ENCODE measurements at regions not wholly inside any gene's neighbourhood (a gene's known extent, or its start where the extent isn't known, plus 50 kb on each side); places are given as distances from the start of the nearest gene placed in this dataset.

DNA sequence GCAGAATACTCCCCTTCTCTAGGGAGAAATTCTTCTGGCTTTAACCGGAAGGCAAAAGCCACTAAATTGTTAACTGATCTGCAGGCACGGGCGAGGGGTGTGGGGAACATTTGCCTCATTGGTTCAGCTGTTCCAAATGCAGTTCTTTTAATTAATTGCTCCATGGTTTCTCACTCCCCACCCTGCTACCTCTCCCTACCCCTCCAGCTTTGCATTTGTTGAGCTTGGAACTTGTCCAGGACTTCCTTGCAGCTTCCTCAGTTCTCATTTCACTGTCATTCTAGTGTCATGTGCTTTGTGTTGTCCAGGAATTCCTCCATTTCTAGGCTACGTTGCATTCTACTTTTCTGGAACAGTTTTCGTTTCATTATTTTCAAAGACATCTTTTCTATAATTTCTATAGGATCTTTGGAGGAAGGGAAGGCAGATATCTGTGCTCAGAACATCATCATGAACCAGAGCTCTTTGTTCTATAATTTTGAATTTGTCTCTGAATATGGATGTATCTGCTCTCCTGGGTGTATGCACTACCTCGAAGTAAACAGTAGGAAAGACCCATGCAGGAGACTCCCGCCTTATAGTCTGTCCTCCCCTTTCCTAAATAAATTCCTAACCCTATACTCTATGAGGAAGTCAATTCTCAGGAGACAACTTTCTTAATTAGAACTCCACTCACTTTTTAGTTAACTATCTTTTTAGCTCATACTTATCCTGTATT lies 132.4 kb upstream of the LMO4 start:
- peaks cover 8% of the 10 kb centered on the region; the same call in 1 of the 2 replicates for H3K4me1 ChIP-seq (ENCODE audit: insufficient read depth, low read length)
- H3K9ac ChIP-seq (ENCODE audit: low read depth, low read length): no peak overlapping the region
- H3K9me3 ChIP-seq (ENCODE audit: insufficient read depth, low read depth, low read length): peaks cover 13% of the 10 kb centered on the region
- no peaks in the 10 kb centered on the region for H3K27me3 ChIP-seq (ENCODE audit: insufficient read depth, low read length)
- H3K4me3 ChIP-seq (ENCODE audit: low read length): no peak overlapping the region
- no peaks in the 10 kb centered on the region for H3K36me3 ChIP-seq (ENCODE audit: insufficient read depth, low read length)
- no peak overlapping the region for H3K27ac ChIP-seq (ENCODE audit: low read depth, low read length)
- WGBS: 91% methylated on average over 6 of the region's 7 CpGs

DNA sequence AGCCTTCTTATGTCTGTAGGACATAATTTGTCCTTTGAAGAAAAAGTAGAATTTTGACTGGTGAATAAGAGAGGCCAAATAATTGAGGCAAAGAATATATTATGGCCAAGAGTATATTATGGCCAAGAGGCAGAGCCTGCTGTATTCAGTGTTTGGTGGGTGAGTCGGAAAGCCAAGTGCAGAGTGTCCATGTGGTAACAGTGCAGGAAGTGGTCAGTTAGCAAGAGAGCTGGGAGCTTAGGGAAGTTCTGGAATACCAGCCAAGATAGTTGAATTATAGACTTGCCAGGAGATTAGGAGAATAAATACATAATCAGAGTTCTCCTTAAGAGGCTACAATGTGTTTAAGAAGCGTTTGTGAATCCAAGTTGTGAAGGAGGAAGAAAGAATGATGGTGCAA lies 131.5 kb upstream of the LMO4 start:
- H3K36me3 ChIP-seq (ENCODE audit: insufficient read depth, low read length): no peaks in the 10 kb centered on the region
- no peak overlapping the region for H3K4me3 ChIP-seq (ENCODE audit: low read length)
- no peaks in the 10 kb centered on the region for H3K27me3 ChIP-seq (ENCODE audit: insufficient read depth, low read length)
- peaks cover 13% of the 10 kb centered on the region for H3K9me3 ChIP-seq (ENCODE audit: insufficient read depth, low read depth, low read length)
- no peak overlapping the region for H3K27ac ChIP-seq (ENCODE audit: low read depth, low read length)
- 60% methylated on average over 2 of the region's 2 CpGs for WGBS
- H3K9ac ChIP-seq (ENCODE audit: low read depth, low read length): no peak overlapping the region
- H3K4me1 ChIP-seq (ENCODE audit: insufficient read depth, low read length): peaks cover 13% of the 10 kb centered on the region; the same call in 1 of the 2 replicates

DNA sequence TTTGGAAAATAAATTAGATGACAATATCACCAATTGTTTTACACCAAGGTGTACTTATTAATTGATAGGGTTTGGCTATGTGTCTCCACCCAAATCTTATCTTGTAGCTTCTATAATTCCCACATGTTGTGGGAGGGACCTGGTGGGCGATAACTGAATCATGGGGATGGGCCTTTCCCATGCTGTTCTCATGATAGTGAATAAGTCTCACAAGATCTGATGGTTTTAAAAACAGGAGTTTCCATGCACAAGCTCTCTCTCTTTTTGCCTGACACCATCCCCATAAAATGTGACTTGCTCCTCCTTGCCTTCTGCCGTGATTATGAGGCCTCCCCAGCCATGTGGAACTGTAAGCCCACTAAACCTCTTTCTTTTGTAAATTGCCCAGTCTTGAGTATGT lies 131.0 kb upstream of the LMO4 start:
- H3K9me3 ChIP-seq (ENCODE audit: insufficient read depth, low read depth, low read length): peaks cover 13% of the 10 kb centered on the region
- no peak overlapping the region for H3K4me3 ChIP-seq (ENCODE audit: low read length)
- peaks cover 13% of the 10 kb centered on the region; the same call in 1 of the 2 replicates for H3K4me1 ChIP-seq (ENCODE audit: insufficient read depth, low read length)
- no peaks in the 10 kb centered on the region for H3K27me3 ChIP-seq (ENCODE audit: insufficient read depth, low read length)
- 98% methylated on average over 2 of the region's 2 CpGs for WGBS
- H3K36me3 ChIP-seq (ENCODE audit: insufficient read depth, low read length): no peaks in the 10 kb centered on the region
- no peak overlapping the region for H3K9ac ChIP-seq (ENCODE audit: low read depth, low read length)
- no peak overlapping the region for H3K27ac ChIP-seq (ENCODE audit: low read depth, low read length)

DNA sequence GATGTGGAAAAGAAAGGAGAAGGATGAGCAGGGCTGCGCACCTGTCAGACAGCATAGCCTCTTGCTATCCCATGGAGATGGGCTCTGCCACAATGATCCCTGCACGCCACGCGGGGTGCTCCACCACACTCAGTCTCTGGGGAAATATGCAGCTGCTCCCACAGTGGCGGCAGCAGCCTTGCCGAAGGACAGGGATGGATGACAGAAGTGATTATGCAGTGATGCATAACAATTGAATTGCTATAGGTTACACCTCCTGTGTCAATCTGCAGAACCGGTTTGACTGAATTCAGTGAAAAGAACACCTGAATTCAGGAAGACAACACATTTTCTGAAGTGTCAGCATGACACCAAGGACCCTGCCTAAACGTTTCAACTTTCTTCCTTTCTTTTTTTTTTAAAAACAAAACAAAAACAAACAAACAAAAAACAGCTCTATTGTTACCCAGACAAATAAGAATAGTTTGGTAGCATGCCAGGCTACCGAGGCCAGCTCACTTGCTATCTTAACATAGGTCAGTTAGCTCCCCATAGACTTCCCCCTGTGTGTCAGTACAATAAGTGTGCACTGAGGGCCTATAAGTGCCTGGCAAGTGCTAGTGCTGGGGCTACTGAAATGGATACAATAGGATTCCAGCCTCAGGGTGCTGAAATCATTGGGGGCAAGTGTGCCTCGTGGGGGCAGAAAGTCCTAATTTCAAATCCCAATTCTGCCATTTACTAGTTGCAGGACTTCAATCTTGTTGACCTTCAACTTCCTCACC lies 127.6 kb upstream of the LMO4 start:
- H3K4me1 ChIP-seq (ENCODE audit: insufficient read depth, low read length): peaks cover 13% of the 10 kb centered on the region; the same call in 1 of the 2 replicates
- H3K27me3 ChIP-seq (ENCODE audit: insufficient read depth, low read length): no peaks in the 10 kb centered on the region
- no peaks in the 10 kb centered on the region for H3K9me3 ChIP-seq (ENCODE audit: insufficient read depth, low read depth, low read length)
- no peak overlapping the region for H3K4me3 ChIP-seq (ENCODE audit: low read length)
- H3K9ac ChIP-seq (ENCODE audit: low read depth, low read length): no peak overlapping the region
- no peak overlapping the region for H3K27ac ChIP-seq (ENCODE audit: low read depth, low read length)
- WGBS: 72% methylated on average over 10 of the region's 10 CpGs
- H3K36me3 ChIP-seq (ENCODE audit: insufficient read depth, low read length): no peaks in the 10 kb centered on the region

DNA sequence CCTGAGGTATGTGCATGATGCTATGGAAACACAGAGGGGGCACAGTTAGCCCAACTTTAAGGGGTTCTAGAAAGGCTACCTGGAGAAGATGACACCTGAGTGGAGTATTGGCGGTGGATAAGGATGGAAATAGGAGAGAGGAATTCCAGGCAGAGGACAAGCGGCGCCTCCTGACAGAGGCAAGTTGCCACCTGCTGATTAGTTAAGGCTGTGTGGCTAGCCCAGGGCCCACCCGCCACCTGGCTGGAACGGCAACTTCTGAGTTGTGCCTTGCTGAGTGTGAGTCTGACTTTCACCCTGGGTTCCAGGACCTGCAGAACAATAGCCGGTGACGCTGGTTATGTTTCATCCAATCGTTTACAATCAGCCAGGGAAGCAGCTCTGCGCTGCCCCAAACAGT lies 126.9 kb upstream of the LMO4 start:
- Histone ChIP-seq H3K4me1 (ENCODE audit: insufficient read depth, low read length) (peaks cover 13% of the 10 kb centered on the region; the same call in 1 of the 2 replicates), H3K4me3 (ENCODE audit: low read length) (no peak overlapping the region), H3K9me3 (ENCODE audit: insufficient read depth, low read depth, low read length) (no peaks in the 10 kb centered on the region), H3K9ac (ENCODE audit: low read depth, low read length) (no peak overlapping the region), H3K27ac (ENCODE audit: low read depth, low read length) (no peak overlapping the region), H3K36me3 (ENCODE audit: insufficient read depth, low read length) (no peaks in the 10 kb centered on the region), H3K27me3 (ENCODE audit: insufficient read depth, low read length) (no peaks in the 10 kb centered on the region)
- WGBS: 93% methylated on average over 9 of the region's 9 CpGs

DNA sequence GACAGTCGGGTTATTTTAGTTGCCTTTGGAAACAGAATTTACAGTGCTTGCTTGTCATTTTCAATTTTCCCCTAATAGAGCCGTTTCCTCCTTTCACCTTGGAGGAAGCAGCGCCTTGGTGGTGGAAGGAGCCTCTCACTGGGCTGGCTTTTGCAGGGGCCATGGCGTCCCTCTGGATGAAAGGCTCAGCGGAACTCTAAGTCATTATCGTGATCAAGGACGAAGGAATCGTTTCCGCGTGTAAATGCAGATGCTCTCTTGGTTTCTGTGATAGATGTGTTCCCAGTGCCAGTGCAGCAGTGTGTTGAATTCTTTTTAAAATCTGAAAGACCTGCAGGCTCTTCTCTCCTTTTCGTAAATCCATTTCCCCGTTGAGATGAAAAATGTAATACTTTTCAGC lies 126.2 kb upstream of the LMO4 start:
- Histone ChIP-seq H3K9ac (ENCODE audit: low read depth, low read length) (no peak overlapping the region), H3K4me1 (ENCODE audit: insufficient read depth, low read length) (peaks cover 13% of the 10 kb centered on the region; the same call in 1 of the 2 replicates), H3K4me3 (ENCODE audit: low read length) (no peak overlapping the region), H3K27ac (ENCODE audit: low read depth, low read length) (no peak overlapping the region), H3K36me3 (ENCODE audit: insufficient read depth, low read length) (no peaks in the 10 kb centered on the region), H3K9me3 (ENCODE audit: insufficient read depth, low read depth, low read length) (no peaks in the 10 kb centered on the region), H3K27me3 (ENCODE audit: insufficient read depth, low read length) (no peaks in the 10 kb centered on the region)
- WGBS: 94% methylated on average over 10 of the region's 12 CpGs

DNA sequence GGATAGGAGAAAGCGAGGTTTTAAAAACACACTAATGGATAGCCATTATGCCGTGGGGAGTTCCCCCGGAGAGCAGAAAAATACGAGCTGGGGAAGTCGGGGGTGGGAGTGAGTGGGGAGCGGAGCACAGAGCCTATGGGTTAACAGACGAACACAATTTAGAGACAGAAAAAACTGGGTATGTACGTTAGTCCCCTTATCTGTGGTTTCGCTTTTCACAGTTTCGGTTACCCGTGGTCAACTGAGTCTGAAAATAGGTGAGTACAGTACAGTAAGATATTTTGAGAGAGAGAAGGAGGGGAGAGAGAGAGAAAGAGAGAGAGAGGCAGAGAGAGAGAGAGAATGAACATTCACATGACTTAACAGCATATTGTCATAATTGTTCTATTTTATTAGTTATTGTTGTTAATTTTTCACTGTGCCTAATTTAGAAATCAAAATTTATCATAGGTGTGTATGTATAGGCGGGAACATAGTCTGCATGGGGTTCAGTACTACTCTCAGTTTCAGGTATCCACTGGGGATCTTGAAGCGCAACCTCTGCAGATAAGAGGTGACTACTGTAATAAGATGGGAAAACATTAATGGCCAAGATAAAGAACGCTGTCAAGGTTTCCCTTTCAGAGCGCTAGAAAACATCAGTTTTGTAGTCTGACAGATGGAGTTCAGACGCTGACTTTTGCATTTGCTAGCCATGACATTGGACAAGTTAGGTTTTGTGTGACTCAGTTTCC lies 125.6 kb upstream of the LMO4 start:
- H3K4me1 ChIP-seq (ENCODE audit: insufficient read depth, low read length): peaks cover 13% of the 10 kb centered on the region; the same call in 1 of the 2 replicates
- no peak overlapping the region for H3K4me3 ChIP-seq (ENCODE audit: low read length)
- H3K27ac ChIP-seq (ENCODE audit: low read depth, low read length): no peak overlapping the region
- H3K27me3 ChIP-seq (ENCODE audit: insufficient read depth, low read length): no peaks in the 10 kb centered on the region
- no peaks in the 10 kb centered on the region for H3K36me3 ChIP-seq (ENCODE audit: insufficient read depth, low read length)
- H3K9ac ChIP-seq (ENCODE audit: low read depth, low read length): no peak overlapping the region
- WGBS: 91% methylated on average over 16 of the region's 16 CpGs
- H3K9me3 ChIP-seq (ENCODE audit: insufficient read depth, low read depth, low read length): no peaks in the 10 kb centered on the region

DNA sequence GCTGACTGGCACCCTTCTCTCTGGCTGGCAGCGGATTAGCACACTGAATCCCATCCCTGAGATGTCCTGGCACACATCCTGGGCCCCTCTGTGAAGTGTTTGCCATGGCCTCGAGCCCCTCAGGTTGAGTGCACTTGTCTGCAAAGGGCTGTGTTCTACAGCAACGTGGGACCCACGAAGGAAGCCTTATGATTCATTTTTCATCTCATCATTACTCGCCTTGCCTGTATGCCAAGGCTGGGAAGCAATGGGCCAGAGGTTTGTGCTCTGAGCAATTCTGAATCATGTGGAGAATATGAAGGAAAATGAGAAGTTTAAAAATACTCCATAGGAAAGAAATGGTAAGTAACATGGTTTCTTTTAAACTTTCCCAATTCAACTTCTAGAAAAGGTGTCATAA lies 124.8 kb upstream of the LMO4 start:
- 87% methylated on average over 5 of the region's 5 CpGs for WGBS
- no peaks in the 10 kb centered on the region for H3K27me3 ChIP-seq (ENCODE audit: insufficient read depth, low read length)
- H3K4me1 ChIP-seq (ENCODE audit: insufficient read depth, low read length): peaks cover 13% of the 10 kb centered on the region; the same call in 1 of the 2 replicates
- H3K27ac ChIP-seq (ENCODE audit: low read depth, low read length): no peak overlapping the region
- no peak overlapping the region for H3K4me3 ChIP-seq (ENCODE audit: low read length)
- no peaks in the 10 kb centered on the region for H3K9me3 ChIP-seq (ENCODE audit: insufficient read depth, low read depth, low read length)
- H3K36me3 ChIP-seq (ENCODE audit: insufficient read depth, low read length): no peaks in the 10 kb centered on the region
- H3K9ac ChIP-seq (ENCODE audit: low read depth, low read length): no peak overlapping the region

DNA sequence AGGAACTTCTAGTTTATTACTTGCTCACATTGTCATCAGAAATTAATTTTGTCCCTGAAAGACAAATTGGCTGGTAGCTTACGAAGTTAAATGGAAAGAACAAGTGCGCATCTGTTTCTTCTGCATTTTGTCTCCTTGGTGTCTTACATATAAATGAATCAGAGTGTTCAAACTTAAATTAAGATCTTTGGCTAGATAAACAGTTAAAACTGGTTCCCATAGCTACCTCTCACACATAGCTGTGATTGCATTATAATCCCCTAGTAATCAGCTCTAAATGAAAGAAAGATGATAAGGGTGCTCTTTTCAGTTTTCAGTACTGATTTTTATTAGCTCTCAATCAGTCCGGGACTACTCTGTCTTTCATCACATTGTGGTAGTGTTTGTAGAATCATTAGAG lies 124.2 kb upstream of the LMO4 start:
- 93% methylated on average over 3 of the region's 3 CpGs for WGBS
- no peak overlapping the region for H3K9ac ChIP-seq (ENCODE audit: low read depth, low read length)
- H3K4me1 ChIP-seq (ENCODE audit: insufficient read depth, low read length): peaks cover 13% of the 10 kb centered on the region; the same call in 1 of the 2 replicates
- H3K27me3 ChIP-seq (ENCODE audit: insufficient read depth, low read length): no peaks in the 10 kb centered on the region
- no peak overlapping the region for H3K4me3 ChIP-seq (ENCODE audit: low read length)
- no peaks in the 10 kb centered on the region for H3K9me3 ChIP-seq (ENCODE audit: insufficient read depth, low read depth, low read length)
- H3K27ac ChIP-seq (ENCODE audit: low read depth, low read length): no peak overlapping the region
- H3K36me3 ChIP-seq (ENCODE audit: insufficient read depth, low read length): no peaks in the 10 kb centered on the region

DNA sequence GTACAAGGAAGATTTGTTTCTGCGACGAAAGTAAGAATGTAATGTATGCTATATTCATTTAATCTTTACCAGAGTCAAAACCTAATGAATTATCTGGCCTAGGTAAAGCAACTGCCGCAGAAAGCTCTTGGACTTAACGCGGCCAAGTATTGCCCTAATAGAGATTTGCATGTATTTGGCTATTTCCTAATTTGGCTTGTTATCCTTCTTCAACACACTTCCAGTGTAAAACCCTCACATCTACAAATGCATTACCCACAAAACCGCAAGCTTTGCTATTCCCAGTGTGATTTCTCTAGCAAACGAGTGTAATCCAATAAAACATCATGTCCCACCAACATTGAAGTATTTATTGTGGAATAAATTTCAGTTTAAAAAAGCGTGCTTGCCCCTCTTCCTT lies 123.8 kb upstream of the LMO4 start:
- no peaks in the 10 kb centered on the region for H3K36me3 ChIP-seq (ENCODE audit: insufficient read depth, low read length)
- H3K9me3 ChIP-seq (ENCODE audit: insufficient read depth, low read depth, low read length): no peaks in the 10 kb centered on the region
- no peaks in the 10 kb centered on the region for H3K27me3 ChIP-seq (ENCODE audit: insufficient read depth, low read length)
- no peak overlapping the region for H3K9ac ChIP-seq (ENCODE audit: low read depth, low read length)
- H3K4me1 ChIP-seq (ENCODE audit: insufficient read depth, low read length): peaks cover 13% of the 10 kb centered on the region; the same call in 1 of the 2 replicates
- WGBS: 91% methylated on average over 5 of the region's 8 CpGs
- H3K4me3 ChIP-seq (ENCODE audit: low read length): no peak overlapping the region
- H3K27ac ChIP-seq (ENCODE audit: low read depth, low read length): no peak overlapping the region

Data from HUES64 (cell line).